Neural crest cell (in vitro differentiated cells): ENCODE measurements at regions not wholly inside any gene's neighbourhood (a gene's known extent, or its start where the extent isn't known, plus 50 kb on each side); places are given as distances from the start of the nearest gene placed in this dataset.

Experiments
- DNase-seq: peaks from one replicate; pipeline ENCODE4 v3.0.0; 2021; ENCODE audit warnings: low read depth, mixed read lengths, low spot score
- H3K27ac Mint-ChIP-seq: one replicate; pipeline ENCODE4 v1.8.0; 2021; ENCODE audit warnings: mild to moderate bottlenecking, mixed read lengths; ENCODE audit not compliant: unreplicated experiment
- H3K27me3 Mint-ChIP-seq: 2 replicates; pipeline ENCODE4 v1.8.0; 2021; ENCODE audit warnings: low read depth, mild to moderate bottlenecking, mixed read lengths
- H3K36me3 Mint-ChIP-seq: 2 replicates; pipeline ENCODE4 v1.8.0; 2021; ENCODE audit warnings: low read depth, mild to moderate bottlenecking, mixed read lengths
- H3K4me1 Mint-ChIP-seq: 2 replicates; pipeline ENCODE4 v1.8.0; 2021; ENCODE audit warnings: mixed read lengths
- H3K4me3 Mint-ChIP-seq: one replicate; pipeline ENCODE4 v1.8.0; 2021; ENCODE audit warnings: mild to moderate bottlenecking, mixed read lengths
- H3K9me3 Mint-ChIP-seq: 2 replicates; pipeline ENCODE4 v1.8.0; 2021; ENCODE audit warnings: mixed read lengths
- CTCF ChIP-seq: fragments of 200-600 bp; sonication (generic); conservative IDR thresholded peaks from 2 replicates; pipeline ENCODE4 v1.5.0; 2021; ENCODE audit warnings: antibody characterized with exemption, mild to moderate bottlenecking

GRCh38 chr5:149441986-149442385 is 62.9 kb upstream of the IL17B start:
- peaks cover 22% of the 10 kb centered on the region for H3K4me1 Mint-ChIP-seq
- TF ChIP-seq CTCF: no peak
- no peak overlapping the region for H3K4me3 Mint-ChIP-seq
- no peaks in the 10 kb centered on the region for H3K9me3 Mint-ChIP-seq
- no peaks in the 10 kb centered on the region for H3K27me3 Mint-ChIP-seq
- DNase-seq: no peak
- H3K27ac Mint-ChIP-seq: no peak overlapping the region
- no peaks in the 10 kb centered on the region for H3K36me3 Mint-ChIP-seq

GRCh38 chr5:149441194-149441753 is 62.2 kb upstream of the IL17B start:
- Mint-ChIP-seq H3K4me1 (peaks cover 24% of the 10 kb centered on the region), H3K36me3 (no peaks in the 10 kb centered on the region), H3K27ac (no peak overlapping the region), H3K27me3 (no peaks in the 10 kb centered on the region), H3K4me3 (no peak overlapping the region), H3K9me3 (no peaks in the 10 kb centered on the region)
- TF ChIP-seq CTCF: no peak
- no peak for DNase-seq

- TF ChIP-seq CTCF: peak; percentile 64
- H3K27me3 Mint-ChIP-seq: no peaks in the 10 kb centered on the region
- no peak overlapping the region for H3K27ac Mint-ChIP-seq
- no peak overlapping the region for H3K4me3 Mint-ChIP-seq
- DNase-seq: no peak
- no peaks in the 10 kb centered on the region for H3K9me3 Mint-ChIP-seq
- peaks cover 16% of the 10 kb centered on the region for H3K4me1 Mint-ChIP-seq
- H3K36me3 Mint-ChIP-seq: no peaks in the 10 kb centered on the region
Observed at GRCh38 chr5:149439899-149440542, 60.9 kb upstream of the IL17B start.

GRCh38 chr5:149438711-149439132 is 59.6 kb upstream of the IL17B start:
- no peak for TF ChIP-seq CTCF
- H3K4me1 Mint-ChIP-seq: peaks cover 16% of the 10 kb centered on the region
- H3K9me3 Mint-ChIP-seq: no peaks in the 10 kb centered on the region
- no peak overlapping the region for H3K4me3 Mint-ChIP-seq
- H3K27ac Mint-ChIP-seq: no peak overlapping the region
- no peaks in the 10 kb centered on the region for H3K27me3 Mint-ChIP-seq
- H3K36me3 Mint-ChIP-seq: no peaks in the 10 kb centered on the region
- no peak for DNase-seq

GRCh38 chr5:149438281-149438680 is 59.2 kb upstream of the IL17B start:
- H3K4me1 Mint-ChIP-seq: peaks cover 13% of the 10 kb centered on the region
- H3K27ac Mint-ChIP-seq: no peak overlapping the region
- no peak for DNase-seq
- H3K36me3 Mint-ChIP-seq: no peaks in the 10 kb centered on the region
- TF ChIP-seq CTCF: no peak
- no peaks in the 10 kb centered on the region for H3K9me3 Mint-ChIP-seq
- no peaks in the 10 kb centered on the region for H3K27me3 Mint-ChIP-seq
- no peak overlapping the region for H3K4me3 Mint-ChIP-seq
